ENCODE measurements at regions not wholly inside any gene's neighbourhood (a gene's known extent, or its start where the extent isn't known, plus 50 kb on each side); places are given as distances from the start of the nearest gene placed in this dataset.

- no peak for TF ChIP-seq POLR2AphosphoS5 (IDR thresholded peaks at IDR 0.05; ENCODE audit: borderline replicate concordance, low read depth, low read length)
- no peak for TF ChIP-seq EZH2 (IDR thresholded peaks at IDR 0.05)
- TF ChIP-seq FOXP2 (optimal IDR thresholded peaks at IDR 0.05; ENCODE audit: control extremely low read depth, extremely low read length, insufficient read depth): no peak
Observed at GRCh38 chr6:113694278-113695077, 162.7 kb upstream of the MARCKS start.

Data from SK-N-MC (cell line).